HG02981 (cell line): ENCODE measurements at regions not wholly inside any gene's neighbourhood (a gene's known extent, or its start where the extent isn't known, plus 50 kb on each side); places are given as distances from the start of the nearest gene placed in this dataset.

Experiments used
- ATAC-seq: cut with Tn5 transposase; IDR thresholded peaks from one replicate; pipeline ENCODE4 v1.9.1; 2021; ENCODE audit warnings: mild to moderate bottlenecking, moderate library complexity; ENCODE audit not compliant: unreplicated experiment

DNA sequence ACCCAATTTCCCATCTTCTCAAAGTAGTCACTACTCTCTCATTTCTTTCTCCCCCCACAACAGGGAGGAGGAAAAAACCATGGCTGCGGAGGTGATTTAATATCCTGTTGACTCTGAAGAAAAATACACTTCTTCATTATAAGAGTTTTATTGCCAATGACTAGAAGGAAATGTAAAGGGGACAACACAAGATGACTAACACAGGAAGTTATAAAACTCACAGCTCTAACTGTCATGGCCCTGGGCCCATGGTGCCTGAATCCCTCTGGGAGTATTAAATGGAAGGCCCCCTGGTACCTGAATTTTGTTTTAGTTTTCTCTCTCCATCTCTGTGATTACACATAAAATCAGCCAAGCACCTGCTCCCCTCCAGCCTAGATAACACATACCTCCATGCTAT is 352.8 kb upstream of the FAT3 start:
- no peak for ATAC-seq

DNA sequence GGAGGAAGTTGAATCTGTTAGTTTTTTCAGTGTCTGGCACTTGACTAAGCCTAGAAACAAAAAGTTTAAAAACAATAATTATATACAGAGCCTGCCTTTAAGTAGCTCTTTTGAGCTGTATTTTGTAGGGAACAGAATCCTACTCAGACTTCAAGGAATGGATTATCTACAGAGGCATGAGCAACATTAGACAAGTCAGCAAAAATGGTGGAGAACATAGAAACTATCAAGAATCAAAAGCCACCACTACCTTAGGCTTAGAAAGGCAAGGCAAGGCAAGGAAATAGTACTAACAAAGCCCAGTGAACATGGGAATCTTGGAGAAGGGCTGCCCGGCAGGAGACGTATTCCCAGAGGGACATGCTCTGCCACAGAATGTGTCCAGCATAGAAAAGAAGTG is 353.6 kb upstream of the FAT3 start:
- ATAC-seq: no peak

- no peak for ATAC-seq
Measured at GRCh38 chr11:91869686-91870085, 354.9 kb upstream of the FAT3 start.

- no peak for ATAC-seq
Measured at GRCh38 chr11:91866642-91867041, 358.0 kb upstream of the FAT3 start.

GRCh38 chr11:91860661-91861060 is 364.0 kb upstream of the FAT3 start:
- no peak for ATAC-seq

DNA sequence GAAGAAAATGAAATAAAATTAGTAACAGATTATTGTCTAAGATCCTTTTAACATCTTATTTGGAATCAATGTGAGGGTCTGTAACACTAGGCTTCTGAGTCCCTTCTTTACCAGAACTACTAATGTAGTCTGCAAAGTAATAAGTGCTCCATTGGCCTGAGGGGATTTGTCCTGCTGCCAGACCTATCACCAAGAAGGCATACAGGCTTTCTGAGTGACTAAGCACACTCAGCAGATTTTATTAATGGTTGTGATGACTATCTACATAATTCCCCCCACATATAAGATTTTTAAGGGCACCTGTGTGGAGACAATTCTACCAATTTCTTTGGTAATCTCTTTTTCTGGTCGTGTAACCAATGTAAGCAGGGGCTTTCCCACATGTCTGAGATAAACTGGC is 365.0 kb upstream of the FAT3 start:
- ATAC-seq: no peak

- no peak for ATAC-seq
Measured at GRCh38 chr11:91857179-91857578, 367.4 kb upstream of the FAT3 start.

DNA sequence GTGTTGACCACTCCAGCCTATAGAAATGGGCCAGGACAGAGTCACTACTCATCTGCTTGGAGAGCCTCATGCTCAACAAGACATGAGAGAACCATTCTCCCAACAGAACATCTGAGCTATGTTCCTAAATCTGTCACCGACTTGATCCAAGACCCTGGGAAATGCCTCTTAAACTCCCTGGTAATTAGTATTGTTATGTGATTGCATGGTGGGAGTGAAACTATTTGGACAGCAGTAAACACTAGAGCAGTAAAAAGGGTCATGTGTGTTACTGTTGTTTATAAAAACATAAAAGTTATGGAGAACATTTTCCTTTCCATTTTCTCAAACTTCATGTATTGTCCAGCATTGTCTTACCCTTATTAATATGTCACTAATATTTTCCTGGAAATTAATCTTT is 369.8 kb upstream of the FAT3 start:
- no peak for ATAC-seq

GRCh38 chr11:91854171-91854570 is 370.4 kb upstream of the FAT3 start:
- ATAC-seq: no peak

DNA sequence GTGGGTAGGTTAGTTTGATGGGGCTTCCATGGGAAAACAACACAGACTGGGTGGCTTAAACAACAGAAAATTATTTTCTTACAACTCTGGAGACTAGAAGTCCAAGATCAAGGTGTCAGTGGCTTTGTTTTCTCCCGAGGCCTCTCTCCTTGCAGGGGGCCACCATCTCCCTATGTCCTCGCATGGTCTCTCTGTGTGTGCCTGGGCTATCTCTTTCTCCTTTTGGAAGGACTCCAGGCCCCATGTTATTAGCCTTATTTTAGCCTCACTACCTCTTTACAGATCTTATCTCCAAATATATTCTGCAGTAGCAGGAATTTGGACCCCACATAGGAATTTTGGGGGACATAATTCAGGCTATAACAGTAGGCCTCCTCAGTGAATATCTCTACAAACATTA is 372.7 kb upstream of the FAT3 start:
- ATAC-seq: no peak

GRCh38 chr11:91850533-91851275 is 373.9 kb upstream of the FAT3 start:
- ATAC-seq: no peak

DNA sequence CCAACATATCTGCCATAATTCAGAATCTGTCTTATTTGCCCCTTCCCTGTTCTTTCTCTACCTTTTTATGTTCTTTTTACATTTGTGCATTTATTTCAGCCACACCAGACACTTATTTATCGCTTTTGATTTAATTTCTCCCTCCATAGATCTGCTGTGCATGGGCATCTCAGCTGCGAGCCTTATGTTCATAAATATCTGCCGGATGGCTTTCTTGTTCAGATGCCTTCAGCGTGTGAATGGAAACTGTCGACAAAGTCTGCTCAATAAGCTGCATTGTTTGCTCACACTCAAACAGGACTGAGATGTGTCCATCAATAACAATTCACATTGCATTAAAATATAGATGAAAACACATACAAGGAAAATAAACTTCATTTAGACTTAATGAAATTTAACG is 374.6 kb upstream of the FAT3 start:
- no peak for ATAC-seq

DNA sequence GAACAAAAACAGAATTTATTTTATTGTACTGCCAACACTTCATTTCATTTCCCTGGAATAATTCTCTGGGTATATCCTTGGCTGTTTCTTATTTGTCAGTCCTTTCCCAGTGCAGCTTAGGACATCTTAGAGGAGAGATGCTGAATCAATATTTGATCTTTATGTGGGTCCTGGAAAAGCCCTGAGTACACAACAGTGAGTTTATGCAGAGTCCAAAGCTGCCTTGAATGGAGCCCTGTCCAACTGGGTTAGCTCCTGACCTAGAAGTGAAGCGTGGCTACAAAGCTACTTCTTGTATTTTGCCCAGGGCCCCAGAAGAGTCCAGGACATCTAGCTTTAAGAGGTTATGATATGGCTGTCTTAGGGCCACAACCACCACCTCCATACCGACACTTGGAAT is 378.0 kb upstream of the FAT3 start:
- no peak for ATAC-seq

- no peak for ATAC-seq
Measured at GRCh38 chr11:91846002-91846401, 378.6 kb upstream of the FAT3 start.

- no peak for ATAC-seq
Measured at GRCh38 chr11:91840640-91841240, 383.9 kb upstream of the FAT3 start.

- no peak for ATAC-seq
Measured at GRCh38 chr11:91837411-91838330, 386.9 kb upstream of the FAT3 start.

DNA sequence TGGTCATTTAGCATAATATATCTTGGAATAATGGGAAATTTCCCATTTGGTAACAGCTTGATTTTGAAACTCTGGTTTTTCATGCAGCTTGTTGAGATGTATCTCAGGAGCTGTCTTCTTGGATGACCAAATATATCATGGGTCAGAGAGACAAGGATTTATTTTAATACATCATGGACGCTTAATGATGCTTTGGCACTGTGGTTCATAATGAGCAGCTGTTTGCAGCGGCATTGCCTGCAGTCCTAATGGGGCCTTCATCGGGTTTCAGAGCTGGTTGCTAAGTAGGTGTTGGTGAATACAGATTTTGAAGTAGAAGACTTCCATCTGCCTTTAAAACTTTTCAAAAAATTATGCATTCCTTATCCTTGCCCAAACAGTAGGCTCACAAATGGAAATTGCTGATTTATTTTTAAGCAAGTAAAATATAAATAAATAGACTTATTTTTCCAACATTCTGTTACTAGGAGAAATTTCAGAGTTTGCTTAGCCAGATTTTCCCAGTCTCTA is 389.5 kb upstream of the FAT3 start:
- ATAC-seq: no peak

DNA sequence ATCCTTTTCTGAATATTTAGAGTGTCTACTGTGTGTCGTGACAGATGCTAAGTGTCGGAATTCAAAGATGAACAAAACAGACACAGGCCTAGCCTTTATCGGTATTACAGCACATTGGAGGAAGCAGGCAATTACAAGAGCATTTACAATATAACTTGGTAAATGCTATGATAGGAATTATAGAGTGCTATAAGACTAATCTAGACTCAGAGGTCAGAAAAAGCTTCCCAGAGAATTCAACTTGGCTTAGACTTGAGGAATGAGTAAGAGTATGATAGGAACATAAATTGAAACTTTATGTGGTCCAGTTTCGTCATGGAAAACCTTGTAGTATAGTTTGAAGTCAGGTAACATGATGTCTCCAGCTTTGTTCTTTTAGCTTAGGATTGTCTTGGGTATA is 395.7 kb upstream of the FAT3 start:
- no peak for ATAC-seq

DNA sequence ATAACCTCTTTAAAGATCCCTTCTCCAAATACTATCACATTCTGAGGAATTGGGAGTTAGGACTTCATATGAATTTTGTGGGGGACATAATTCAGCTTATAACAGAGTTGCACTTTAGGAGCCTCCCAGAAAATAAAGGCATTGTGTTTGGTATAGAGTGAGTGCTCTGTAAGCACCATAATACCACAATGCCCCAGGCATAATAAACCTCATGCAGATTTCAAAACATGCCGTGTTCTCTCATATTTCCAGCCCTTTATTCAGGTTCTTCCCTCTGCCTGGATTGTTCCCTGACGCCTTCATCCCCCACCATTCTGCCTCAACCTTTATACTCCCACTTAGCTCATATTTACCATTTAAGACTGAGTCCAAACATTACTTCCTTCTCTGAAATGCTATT is 398.8 kb upstream of the FAT3 start:
- ATAC-seq: no peak

DNA sequence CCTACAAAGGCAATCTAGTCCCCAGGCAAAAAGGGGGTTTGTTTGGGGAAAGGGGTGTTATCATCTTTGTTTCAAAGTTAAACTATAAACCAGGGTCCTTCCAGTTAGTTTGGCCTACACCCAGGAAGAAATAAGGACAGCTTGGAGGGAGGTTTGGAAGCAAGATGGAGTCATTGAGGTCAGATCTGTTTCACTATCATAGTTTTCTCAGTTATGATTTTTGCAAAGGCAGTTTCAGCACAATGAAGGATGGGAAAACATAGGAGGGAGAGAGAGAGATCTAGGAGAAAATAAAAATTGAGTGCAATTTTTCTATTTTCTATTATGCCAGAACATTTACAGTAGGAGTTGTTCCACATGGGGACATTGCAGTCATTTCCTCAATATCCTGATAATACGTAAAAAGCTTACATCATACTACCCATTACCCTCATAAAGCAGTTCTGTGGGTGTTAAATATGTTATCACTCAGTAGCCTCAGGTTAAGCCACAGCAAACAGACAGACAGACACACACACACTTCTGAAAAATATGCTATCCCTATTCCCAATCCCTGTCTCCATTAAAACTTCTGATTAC is 401.3 kb upstream of the FAT3 start:
- no peak for ATAC-seq

- no peak for ATAC-seq
Measured at GRCh38 chr11:91822805-91823204, 401.8 kb upstream of the FAT3 start.
